Esophagus (tissue), 2 donors: ENCODE measurements at regions not wholly inside any gene's neighbourhood (a gene's known extent, or its start where the extent isn't known, plus 50 kb on each side); places are given as distances from the start of the nearest gene placed in this dataset.

ENCODE experiments used
- H3K27ac ChIP-seq, 2 donors: one replicate each; pipeline ENCODE4 v1.5.1; 2013; ENCODE audit warnings: low read depth in 2 of 2, mild to moderate bottlenecking in 2 of 2, inconsistent platforms in 1 of 2, low read length in 1 of 2, moderate library complexity in 1 of 2
- H3K27me3 ChIP-seq, 2 donors: one replicate each; pipeline ENCODE4 v1.6.1; 2013; ENCODE audit warnings: low read length in 2 of 2, control low read depth in 1 of 2, mild to moderate bottlenecking in 1 of 2; ENCODE audit not compliant: insufficient read depth in 2 of 2, control insufficient read depth in 1 of 2
- H3K36me3 ChIP-seq, 2 donors: one replicate each; pipeline ENCODE4 v1.6.1; 2013; ENCODE audit warnings: low read length in 1 of 2; ENCODE audit not compliant: control insufficient read depth in 2 of 2, insufficient read depth in 2 of 2
- H3K4me1 ChIP-seq, 2 donors: one replicate each; pipeline ENCODE4 v1.6.1; 2013; ENCODE audit warnings: low read length in 1 of 2; ENCODE audit not compliant: control insufficient read depth in 2 of 2, insufficient read depth in 2 of 2
- H3K4me3 ChIP-seq, 2 donors: one replicate each; pipeline ENCODE4 v1.5.1; 2013; ENCODE audit warnings: low read length in 2 of 2, mild to moderate bottlenecking in 2 of 2, low read depth in 1 of 2, moderate library complexity in 1 of 2
- H3K9me3 ChIP-seq, 2 donors: one replicate each; pipeline ENCODE4 v1.6.1; 2013; ENCODE audit warnings: mild to moderate bottlenecking in 2 of 2, low read depth in 1 of 2, low read length in 1 of 2, moderate library complexity in 1 of 2; ENCODE audit not compliant: control insufficient read depth in 2 of 2, insufficient read depth in 1 of 2
- WGBS, 2 donors: extraction: QIAGEN DNeasy Blood & Tissue Kit; methylation state at CpG; one replicate each; pipeline ENCODE4 v1.1.7; 2013; 5-methylcytosine and 5-hydroxymethylcytosine counted together
- donor health status: healthy with polysubstance abuse.
- donor health status: Bipolar disorder and iron deficiency.

DNA sequence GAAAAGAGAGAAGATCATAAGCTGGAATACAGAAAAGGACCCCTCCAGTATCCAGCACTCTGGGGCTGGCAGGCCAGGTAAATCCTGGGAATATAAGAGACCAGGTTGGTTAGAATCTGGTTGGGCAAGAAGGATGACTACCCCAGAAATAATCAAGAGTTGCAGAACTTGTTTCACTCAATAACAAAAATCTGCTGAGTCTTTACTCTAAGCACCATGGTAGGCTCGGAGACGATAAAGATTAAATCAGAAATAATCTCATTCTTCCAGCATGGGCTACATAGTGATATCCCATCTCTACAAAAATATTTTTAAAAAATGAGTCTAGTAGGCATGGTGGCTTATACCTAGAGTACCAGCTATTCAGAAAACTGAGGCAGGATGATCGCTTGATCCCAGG is 138.0 kb upstream of the KCNJ16 start:
- Histone ChIP-seq H3K27ac (no peak overlapping the region), H3K4me3 (no peak overlapping the region), H3K27me3 (no peaks in the 10 kb centered on the region), H3K9me3 (no peaks in the 10 kb centered on the region), H3K36me3 (no peaks in the 10 kb centered on the region), H3K4me1 (no peaks in the 10 kb centered on the region)
- WGBS, 2 donors = 68 to 73% methylated on average over 3 of the region's 3 CpGs

GRCh38 chr17:69943058-69943457 is 132.0 kb upstream of the KCNJ16 start:
- Histone ChIP-seq H3K27ac (no peak overlapping the region), H3K4me3 (no peak overlapping the region), H3K36me3 (no peaks in the 10 kb centered on the region), H3K27me3 (no peaks in the 10 kb centered on the region), H3K9me3 (no peaks in the 10 kb centered on the region), H3K4me1 (no peaks in the 10 kb centered on the region)

DNA sequence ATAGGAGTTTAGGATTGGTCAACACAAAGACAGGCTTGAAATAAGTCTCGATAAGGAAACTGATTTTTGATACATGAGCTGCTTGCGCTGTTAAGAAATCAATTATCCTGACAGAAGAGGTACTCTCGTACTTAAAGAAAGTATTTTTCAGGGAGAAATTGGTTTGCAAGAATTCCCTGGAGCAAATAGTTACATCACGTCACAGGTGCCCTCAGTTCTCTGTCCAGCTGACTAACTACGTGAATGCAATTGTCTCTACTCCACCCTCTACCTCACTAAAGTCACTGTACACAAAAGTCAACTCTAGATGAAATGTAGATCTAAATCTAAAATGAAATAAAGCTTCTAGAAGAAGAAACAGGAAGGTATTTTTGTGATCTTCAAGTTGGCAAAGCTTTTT is 130.6 kb upstream of the KCNJ16 start:
- 70 to 84% methylated on average over 5 of the region's 5 CpGs for WGBS, 2 donors

GRCh38 chr17:69945698-69946185 is 129.3 kb upstream of the KCNJ16 start:
- 65% methylated on average over 3 of the region's 3 CpGs for WGBS, 2 donors
- no peaks in the 10 kb centered on the region for H3K9me3 ChIP-seq
- no peak overlapping the region for H3K27ac ChIP-seq
- no peak overlapping the region for H3K4me3 ChIP-seq
- no peaks in the 10 kb centered on the region for H3K4me1 ChIP-seq
- no peaks in the 10 kb centered on the region for H3K27me3 ChIP-seq
- H3K36me3 ChIP-seq = no peaks in the 10 kb centered on the region

More for the DNA sequence above, 130.6 kb upstream of the KCNJ16 start:
- no peaks in the 10 kb centered on the region for H3K27me3 ChIP-seq
- no peaks in the 10 kb centered on the region for H3K36me3 ChIP-seq
- H3K4me1 ChIP-seq = no peaks in the 10 kb centered on the region
- H3K27ac ChIP-seq = no peak overlapping the region
- H3K9me3 ChIP-seq = no peaks in the 10 kb centered on the region
- H3K4me3 ChIP-seq = no peak overlapping the region

GRCh38 chr17:69947027-69947759 is 127.8 kb upstream of the KCNJ16 start:
- Histone ChIP-seq H3K4me1 (no peaks in the 10 kb centered on the region), H3K9me3 (no peaks in the 10 kb centered on the region), H3K36me3 (no peaks in the 10 kb centered on the region), H3K4me3 (no peak overlapping the region), H3K27ac (no peak overlapping the region), H3K27me3 (no peaks in the 10 kb centered on the region)
- WGBS, 2 donors = 75 to 83% methylated on average over 4 of the region's 4 CpGs

DNA sequence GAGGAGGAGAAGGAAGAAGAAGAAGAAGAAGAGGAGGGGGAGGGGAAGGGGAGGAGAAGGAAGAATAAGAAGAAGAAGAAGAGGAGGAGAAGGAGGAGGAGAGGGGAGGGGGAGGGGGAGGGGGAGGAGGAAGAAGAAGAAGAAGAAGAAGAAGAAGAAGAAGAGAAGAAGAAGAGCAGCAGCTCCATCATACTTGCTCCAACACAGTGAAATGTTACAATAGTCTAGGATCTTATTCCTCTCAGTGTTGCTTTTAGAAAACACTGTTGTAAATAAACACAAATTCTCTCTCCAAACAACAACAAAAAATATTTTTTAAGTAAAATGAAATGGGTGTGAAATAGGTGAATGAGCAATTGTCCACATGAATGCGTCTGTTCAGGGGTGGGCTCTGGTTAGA is 126.6 kb upstream of the KCNJ16 start:
- WGBS, 2 donors = 81 to 94% methylated on average over 1 of the region's 1 CpG
- Histone ChIP-seq H3K9me3 (no peaks in the 10 kb centered on the region), H3K27ac (no peak overlapping the region)

GRCh38 chr17:69949496-69949895 is 125.5 kb upstream of the KCNJ16 start:
- H3K27me3 ChIP-seq = no peaks in the 10 kb centered on the region
- no peak overlapping the region for H3K27ac ChIP-seq
- no peaks in the 10 kb centered on the region for H3K36me3 ChIP-seq
- no peaks in the 10 kb centered on the region for H3K9me3 ChIP-seq
- no peaks in the 10 kb centered on the region for H3K4me1 ChIP-seq
- no peak overlapping the region for H3K4me3 ChIP-seq

More for the DNA sequence above, 126.6 kb upstream of the KCNJ16 start:
- Histone ChIP-seq H3K27me3 (no peaks in the 10 kb centered on the region), H3K4me3 (no peak overlapping the region), H3K4me1 (no peaks in the 10 kb centered on the region), H3K36me3 (no peaks in the 10 kb centered on the region)

DNA sequence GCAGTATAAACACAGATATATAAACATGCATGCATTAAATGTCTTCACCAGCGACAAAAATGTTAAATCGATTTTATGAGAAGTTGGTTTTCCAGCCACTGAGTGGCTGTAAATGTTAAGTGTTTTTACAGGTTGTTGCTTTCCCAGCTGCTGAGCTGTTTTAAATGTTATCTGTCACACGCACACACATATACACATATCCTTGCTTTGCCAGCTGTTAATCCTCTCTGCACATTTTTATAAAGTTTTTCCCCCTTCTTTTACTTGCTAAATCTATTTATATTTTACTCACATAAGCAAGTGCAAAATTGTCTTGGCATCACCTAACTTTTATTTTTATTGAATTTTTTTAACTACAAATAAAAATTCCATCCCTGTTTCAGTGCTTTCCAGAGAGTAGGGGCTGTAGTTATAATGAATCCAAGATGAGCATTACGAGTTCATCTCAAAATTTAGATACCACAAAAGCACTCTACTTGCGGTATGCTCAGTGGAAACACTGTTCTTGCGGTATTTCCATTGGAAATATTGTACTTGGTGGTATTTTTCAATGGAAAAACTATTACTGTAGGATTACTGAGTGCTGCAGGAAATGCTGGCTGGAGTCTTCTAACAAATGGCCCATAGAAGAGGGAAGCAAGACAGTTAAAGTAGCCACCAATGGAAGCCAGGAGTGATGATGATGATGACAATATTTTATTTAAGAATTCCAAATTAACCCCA is 124.9 kb upstream of the KCNJ16 start:
- no peaks in the 10 kb centered on the region for H3K27me3 ChIP-seq
- no peak overlapping the region for H3K27ac ChIP-seq
- WGBS, 2 donors = 70 to 82% methylated on average over 6 of the region's 6 CpGs
- no peaks in the 10 kb centered on the region for H3K9me3 ChIP-seq
- no peaks in the 10 kb centered on the region for H3K36me3 ChIP-seq
- no peaks in the 10 kb centered on the region for H3K4me1 ChIP-seq
- H3K4me3 ChIP-seq = no peak overlapping the region

DNA sequence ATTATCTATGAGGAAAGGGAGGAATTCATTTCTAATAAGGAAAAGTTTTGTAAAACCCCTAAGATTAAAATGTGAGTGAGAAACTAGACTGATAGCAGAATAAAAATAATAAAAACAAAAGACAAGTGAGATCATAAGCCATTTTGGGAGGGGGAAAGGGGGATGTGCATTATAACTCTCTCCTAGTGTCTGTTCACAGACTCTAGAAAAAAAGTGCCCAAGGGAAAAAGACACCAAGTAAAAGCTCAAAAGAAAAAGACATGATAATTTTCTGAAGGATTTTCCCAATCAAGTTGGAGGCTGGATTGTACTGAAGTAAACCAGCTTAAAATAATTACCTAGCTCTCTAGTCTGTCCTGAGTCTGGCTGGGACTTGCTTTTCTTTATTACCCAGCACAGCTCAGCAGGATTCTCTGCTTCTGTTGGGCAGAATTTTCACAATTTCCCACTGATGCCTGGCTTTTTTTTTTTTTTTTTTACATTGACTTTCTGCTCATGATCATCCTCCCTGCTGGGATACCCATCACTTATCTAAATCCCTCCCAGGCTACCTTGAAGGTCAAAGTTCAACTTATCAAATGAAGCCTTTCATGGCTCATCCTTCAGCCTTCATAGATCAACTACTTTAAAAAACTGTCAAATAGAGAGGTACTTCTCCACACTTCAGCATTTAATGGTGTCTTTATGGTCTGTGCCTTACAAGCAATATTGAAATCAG is 124.2 kb upstream of the KCNJ16 start:
- no peak overlapping the region for H3K4me3 ChIP-seq
- no peaks in the 10 kb centered on the region for H3K4me1 ChIP-seq
- H3K27ac ChIP-seq = no peak overlapping the region
- no peaks in the 10 kb centered on the region for H3K27me3 ChIP-seq
- no peaks in the 10 kb centered on the region for H3K9me3 ChIP-seq
- no peaks in the 10 kb centered on the region for H3K36me3 ChIP-seq
